ENCODE measurements at regions not wholly inside any gene's neighbourhood (a gene's known extent, or its start where the extent isn't known, plus 50 kb on each side); places are given as distances from the start of the nearest gene placed in this dataset.

DNA sequence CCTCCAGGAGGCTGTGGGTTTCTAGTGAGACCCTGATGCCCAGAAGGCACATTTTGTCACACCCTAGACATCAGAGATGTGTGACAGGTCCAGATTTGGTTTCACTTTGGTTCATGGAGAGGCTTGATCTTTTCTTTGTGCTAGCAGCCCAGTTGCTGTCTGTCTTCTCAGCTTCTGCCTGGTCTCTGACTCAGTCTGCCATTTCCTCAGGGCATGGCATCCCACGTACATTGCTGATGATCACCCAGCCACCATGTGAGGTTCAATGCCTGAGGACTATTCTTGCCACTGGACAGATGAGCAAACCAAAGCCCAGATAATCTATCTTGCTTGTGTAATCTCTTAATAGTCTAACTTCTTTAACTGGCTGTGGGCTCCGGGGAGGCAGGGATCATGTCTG, 144.9 kb upstream of the MRPS22 start:
- Histone ChIP-seq H3K27me3 (no peaks in the 10 kb centered on the region), H3K27ac (no peak overlapping the region), H3K4me1 (peaks cover 0 to 4% (median 2%) of the 10 kb centered on the region in 4 donors), H3K9me3 (no peaks in the 10 kb centered on the region), H3K4me3 (no peak overlapping the region), H3K36me3 (no peaks in the 10 kb centered on the region)
- peak in 3 of 4 donors; percentile 17 to 53 (median 33) for ATAC-seq
- no peak for DNase-seq
- intact Hi-C loops (cut with DNase I) = no loop called here
- WGBS (ENCODE audit: insufficient coverage, low coverage, low lambda C conversion rate, missing lambda C conversion rate) = 43% methylated on average over 1 of the region's 2 CpGs
- TF ChIP-seq POLR2A (IDR thresholded peaks at IDR 0.05) = no peak
- TF ChIP-seq, protein P1, sequence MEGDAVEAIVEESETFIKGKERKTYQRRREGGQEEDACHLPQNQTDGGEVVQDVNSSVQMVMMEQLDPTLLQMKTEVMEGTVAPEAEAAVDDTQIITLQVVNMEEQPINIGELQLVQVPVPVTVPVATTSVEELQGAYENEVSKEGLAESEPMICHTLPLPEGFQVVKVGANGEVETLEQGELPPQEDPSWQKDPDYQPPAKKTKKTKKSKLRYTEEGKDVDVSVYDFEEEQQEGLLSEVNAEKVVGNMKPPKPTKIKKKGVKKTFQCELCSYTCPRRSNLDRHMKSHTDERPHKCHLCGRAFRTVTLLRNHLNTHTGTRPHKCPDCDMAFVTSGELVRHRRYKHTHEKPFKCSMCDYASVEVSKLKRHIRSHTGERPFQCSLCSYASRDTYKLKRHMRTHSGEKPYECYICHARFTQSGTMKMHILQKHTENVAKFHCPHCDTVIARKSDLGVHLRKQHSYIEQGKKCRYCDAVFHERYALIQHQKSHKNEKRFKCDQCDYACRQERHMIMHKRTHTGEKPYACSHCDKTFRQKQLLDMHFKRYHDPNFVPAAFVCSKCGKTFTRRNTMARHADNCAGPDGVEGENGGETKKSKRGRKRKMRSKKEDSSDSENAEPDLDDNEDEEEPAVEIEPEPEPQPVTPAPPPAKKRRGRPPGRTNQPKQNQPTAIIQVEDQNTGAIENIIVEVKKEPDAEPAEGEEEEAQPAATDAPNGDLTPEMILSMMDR (IDR thresholded peaks at IDR 0.05) = no peak

DNA sequence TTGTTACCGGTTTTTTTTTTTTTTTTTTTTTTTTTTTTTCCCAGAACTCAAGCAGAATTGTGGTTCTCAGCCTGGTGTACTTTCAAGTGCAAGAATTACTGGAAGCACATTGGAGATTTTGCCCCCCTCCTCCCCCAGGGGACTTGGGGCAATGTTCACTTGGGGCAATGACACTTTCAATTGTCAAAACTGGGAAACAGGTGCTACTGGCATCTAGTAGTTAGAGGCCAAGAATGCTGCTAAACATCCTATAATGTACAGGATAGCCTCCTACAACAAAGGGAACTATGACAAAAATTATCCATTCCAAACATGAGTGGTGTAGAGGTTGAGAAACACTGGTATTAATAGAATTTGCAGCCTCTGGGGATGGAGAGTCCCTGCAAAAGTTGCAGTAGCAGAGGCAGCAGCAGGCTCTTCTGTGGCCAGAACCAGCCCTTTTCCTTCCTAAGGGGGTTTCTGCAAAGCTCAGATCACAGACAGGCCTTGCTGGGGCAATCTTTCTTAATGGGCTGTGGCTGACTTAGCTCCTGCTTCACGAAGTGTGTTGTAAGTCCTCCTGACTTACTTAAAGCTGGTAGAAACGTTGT, 144.3 kb upstream of the MRPS22 start:
- no peak for TF ChIP-seq POLR2A (IDR thresholded peaks at IDR 0.05)
- TF ChIP-seq, protein P1 (IDR thresholded peaks at IDR 0.05) = no peak
- Histone ChIP-seq H3K4me3 (no peak overlapping the region), H3K9me3 (no peaks in the 10 kb centered on the region), H3K27me3 (no peaks in the 10 kb centered on the region), H3K27ac (no peak overlapping the region), H3K36me3 (no peaks in the 10 kb centered on the region), H3K4me1 (peaks cover 0 to 4% (median 2%) of the 10 kb centered on the region in 4 donors)
- ATAC-seq (peak in 2 of 4 donors; percentile 19 to 50), DNase-seq (no peak)
- intact Hi-C loops (cut with DNase I) = no loop called here
- 34% methylated on average over 3 of the region's 3 CpGs for WGBS (ENCODE audit: insufficient coverage, low coverage, low lambda C conversion rate, missing lambda C conversion rate)

DNA sequence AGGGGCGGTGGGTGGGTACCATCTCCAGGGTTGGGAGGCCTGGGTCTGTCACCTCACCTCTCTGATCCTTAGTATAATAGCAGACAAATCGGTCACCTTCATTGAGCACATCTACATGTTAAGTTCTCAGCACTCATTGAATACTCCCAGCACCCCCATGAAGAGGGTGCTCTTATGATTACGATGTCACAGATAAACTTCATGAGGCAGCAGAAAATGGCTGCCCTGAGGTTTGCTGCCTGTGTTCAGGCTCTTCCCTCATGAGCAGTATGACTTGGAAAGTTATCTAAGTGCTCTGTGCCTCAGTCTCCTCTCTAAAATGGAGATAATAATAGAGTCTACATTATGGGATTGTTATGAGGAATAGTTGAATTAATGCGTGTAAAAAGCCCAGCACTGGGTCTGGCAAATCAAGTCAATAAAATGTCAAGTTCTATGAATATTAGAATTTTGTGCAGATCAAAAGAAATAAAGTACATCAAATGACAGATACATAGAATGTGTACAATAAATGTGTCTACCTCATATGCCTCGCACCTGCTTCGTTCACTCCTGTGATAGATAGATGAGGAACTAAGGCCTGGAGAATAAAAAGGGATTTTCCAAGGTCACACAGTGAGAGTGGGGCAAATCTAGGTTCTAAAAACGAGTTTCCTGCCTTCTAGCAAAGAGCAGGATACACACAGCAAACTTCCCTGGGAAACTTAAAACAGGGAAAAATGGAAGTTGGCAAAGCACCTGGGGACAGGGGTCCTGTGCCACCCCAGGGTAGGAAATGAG, 142.2 kb upstream of the MRPS22 start:
- peaks cover 0 to 4% (median 2%) of the 10 kb centered on the region in 4 donors for H3K4me1 ChIP-seq
- no peaks in the 10 kb centered on the region for H3K9me3 ChIP-seq
- WGBS (ENCODE audit: insufficient coverage, low coverage, low lambda C conversion rate, missing lambda C conversion rate) = 86% methylated on average over 7 of the region's 7 CpGs
- no peak overlapping the region for H3K27ac ChIP-seq
- TF ChIP-seq POLR2A (IDR thresholded peaks at IDR 0.05) = no peak
- TF ChIP-seq, protein P1 (IDR thresholded peaks at IDR 0.05) = no peak
- ATAC-seq = no peak
- no peaks in the 10 kb centered on the region for H3K36me3 ChIP-seq
- H3K27me3 ChIP-seq = no peaks in the 10 kb centered on the region
- H3K4me3 ChIP-seq = no peak overlapping the region
- intact Hi-C loops (cut with DNase I) = no loop called here
- DNase-seq = no peak

DNA sequence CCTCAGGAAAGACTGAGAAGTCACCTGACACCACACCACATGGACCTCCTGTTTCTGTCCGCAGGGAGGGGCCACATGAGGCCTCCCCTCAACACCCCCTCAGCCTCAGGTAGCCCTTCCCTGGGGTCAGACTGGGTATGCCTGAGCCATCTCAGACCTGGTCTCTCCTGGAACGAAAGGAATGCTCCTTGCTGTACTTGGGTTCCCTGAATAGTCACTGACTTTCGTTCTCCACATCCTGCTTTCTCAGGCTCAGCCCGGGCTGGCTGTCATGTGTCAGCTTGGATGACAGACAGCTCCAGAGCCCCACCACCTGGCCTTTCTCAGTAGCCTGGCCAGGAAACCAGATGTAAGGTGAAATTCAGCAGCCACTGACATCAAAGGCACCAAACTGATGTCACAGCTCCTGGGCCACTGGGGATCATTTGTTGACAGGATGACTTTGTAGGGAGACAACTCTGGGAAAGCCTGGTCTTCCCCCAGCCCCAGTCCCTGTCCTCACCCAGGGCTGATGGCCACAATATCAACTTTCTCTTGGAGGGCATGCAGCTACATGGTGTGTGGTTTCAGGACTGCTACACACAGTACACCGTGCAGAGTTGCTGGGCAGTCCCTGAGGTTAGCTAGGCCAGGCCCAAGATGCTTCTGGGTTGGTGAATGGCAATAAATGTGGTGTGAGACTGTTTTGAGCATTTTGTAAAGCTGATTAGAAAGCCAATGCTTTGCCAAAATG, 141.4 kb upstream of the MRPS22 start:
- intact Hi-C loops (cut with DNase I) = no loop called here
- no peak for TF ChIP-seq POLR2A (IDR thresholded peaks at IDR 0.05)
- TF ChIP-seq, protein P1 (IDR thresholded peaks at IDR 0.05) = peak in 2 of 4 donors; percentile 12 to 21
- Histone ChIP-seq H3K4me1 (peaks cover 0 to 4% (median 2%) of the 10 kb centered on the region in 4 donors), H3K27me3 (no peaks in the 10 kb centered on the region), H3K4me3 (no peak overlapping the region), H3K9me3 (no peaks in the 10 kb centered on the region), H3K27ac (no peak overlapping the region), H3K36me3 (no peaks in the 10 kb centered on the region)
- 13% methylated on average over 3 of the region's 5 CpGs for WGBS (ENCODE audit: insufficient coverage, low coverage, low lambda C conversion rate, missing lambda C conversion rate)
- DNase-seq (peak in 1 of 3 donors; percentile 48), ATAC-seq (peak; percentile 39 to 78 (median 60))
